ENCODE measurements at regions not wholly inside any gene's neighbourhood (a gene's known extent, or its start where the extent isn't known, plus 50 kb on each side); places are given as distances from the start of the nearest gene placed in this dataset.
"Not testable (repeated sequence)": the region's sequence is repeated elsewhere in the genome, so short reads cannot be mapped to it uniquely, and the experiment has no call there.

DNA sequence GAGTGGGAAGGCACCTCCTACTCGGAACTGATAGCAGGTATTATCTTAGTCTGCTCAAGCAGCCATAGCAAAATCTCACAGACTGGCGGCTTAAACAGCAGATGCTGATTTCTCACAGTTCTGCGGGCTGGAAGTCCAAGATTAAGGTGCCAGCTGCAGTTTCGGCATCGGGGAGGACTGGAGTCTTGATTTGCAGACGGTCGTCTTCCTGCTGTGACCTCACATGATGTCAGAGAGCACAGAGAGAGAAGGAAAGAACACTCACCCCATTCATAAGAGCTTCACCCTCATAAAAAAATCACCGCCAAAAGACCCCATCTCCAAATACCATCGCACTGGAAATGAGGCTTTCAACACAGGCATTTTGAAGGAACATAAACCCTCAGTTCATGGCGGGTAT lies 216.5 kb upstream of the PITRM1 start:
- no peak overlapping the region for H3K27ac Mint-ChIP-seq
- H3K9me3 Mint-ChIP-seq = peaks cover 11 to 18% of the 10 kb centered on the region in 2 donors
- no peak for ATAC-seq
- DNase-seq (ENCODE audit: low spot score in 2 of 2) = no peak
- H3K36me3 Mint-ChIP-seq = peaks cover 9 to 14% of the 10 kb centered on the region in 2 donors

DNA sequence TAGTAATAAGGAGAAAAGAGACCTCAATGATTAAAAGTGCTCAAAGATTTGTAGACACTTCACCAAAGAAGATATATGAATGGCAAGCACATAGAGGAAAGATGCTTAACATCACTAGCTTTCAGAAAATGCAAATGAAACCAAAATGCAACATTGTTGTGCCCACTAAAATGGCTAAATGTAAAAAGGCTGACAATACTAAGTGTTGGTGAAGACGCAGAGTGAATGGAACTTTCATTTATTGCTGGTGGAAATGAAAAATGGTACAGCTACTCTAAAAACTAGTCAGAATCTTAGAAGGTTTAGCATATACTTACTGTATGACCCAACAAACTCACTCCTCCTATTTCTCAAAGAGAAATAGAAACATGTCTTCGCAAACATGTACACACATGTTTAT lies 212.9 kb upstream of the PITRM1 start:
- H3K9me3 Mint-ChIP-seq = peaks cover 11 to 27% of the 10 kb centered on the region in 2 donors
- ATAC-seq = no peak
- DNase-seq (ENCODE audit: low spot score in 2 of 2) = no peak
- H3K36me3 Mint-ChIP-seq = peaks cover 9 to 14% of the 10 kb centered on the region in 2 donors
- H3K27ac Mint-ChIP-seq = no peak overlapping the region

DNA sequence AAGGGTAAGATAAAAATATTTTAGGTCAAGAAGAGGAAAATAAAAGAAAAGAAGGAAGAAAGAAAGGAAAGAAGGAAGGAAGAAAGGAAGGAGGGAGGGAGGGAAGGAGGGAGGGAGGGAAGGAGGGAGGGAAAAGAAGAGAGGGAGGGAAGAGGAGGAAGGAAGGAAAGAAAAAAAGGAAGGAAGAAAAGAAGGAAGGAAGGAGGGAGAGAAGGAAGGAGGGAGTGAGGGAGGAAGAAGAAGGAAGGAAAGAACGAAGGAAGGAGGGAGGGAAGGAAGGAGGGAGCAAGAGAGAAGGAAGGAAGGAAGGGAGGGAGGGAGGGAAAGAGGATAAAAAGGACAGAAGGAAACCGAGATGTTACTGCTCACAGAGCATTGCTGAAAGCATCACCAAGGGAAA lies 209.5 kb upstream of the PITRM1 start:
- peaks cover 9 to 14% of the 10 kb centered on the region in 2 donors for H3K36me3 Mint-ChIP-seq
- DNase-seq (ENCODE audit: low spot score in 2 of 2) (no peak), ATAC-seq (no peak)
- no peak overlapping the region for H3K27ac Mint-ChIP-seq
- peaks cover 17 to 27% of the 10 kb centered on the region in 2 donors for H3K9me3 Mint-ChIP-seq

DNA sequence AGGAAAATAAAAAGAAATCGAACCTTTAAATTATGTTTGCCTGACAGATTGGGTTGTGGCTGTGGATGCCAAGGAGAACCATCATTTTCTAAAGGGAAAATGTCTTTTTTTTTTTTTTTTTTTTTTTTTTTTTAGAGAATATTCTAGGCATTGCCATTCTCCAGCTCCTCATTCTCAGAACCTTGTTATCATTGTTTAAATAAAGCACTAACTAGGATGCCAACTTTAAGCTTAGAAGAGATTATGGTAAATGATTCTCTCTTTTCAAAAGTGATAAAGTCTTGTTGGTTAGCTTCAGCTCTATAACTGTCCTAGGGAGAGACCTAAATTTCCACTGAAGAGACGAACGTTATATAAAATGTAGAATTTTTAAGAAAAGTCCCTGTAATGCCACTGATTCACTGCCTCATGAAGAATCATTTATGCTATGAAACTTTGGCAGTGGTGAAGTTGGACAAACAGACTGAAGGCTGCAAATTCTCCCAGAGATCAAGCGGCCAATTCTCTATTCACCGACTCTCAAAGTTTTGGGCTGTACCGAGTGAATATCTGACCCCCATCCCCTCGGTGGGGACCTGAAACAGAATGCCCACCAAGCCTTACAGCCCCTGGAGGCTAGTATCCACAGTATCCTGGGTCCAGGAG lies 207.9 kb upstream of the PITRM1 start:
- Mint-ChIP-seq H3K9me3 (peaks cover 17 to 22% of the 10 kb centered on the region in 2 donors), H3K27ac (no peak overlapping the region), H3K36me3 (peaks cover 6 to 12% of the 10 kb centered on the region in 2 donors)
- ATAC-seq (no peak), DNase-seq (ENCODE audit: low spot score in 2 of 2) (no peak)

DNA sequence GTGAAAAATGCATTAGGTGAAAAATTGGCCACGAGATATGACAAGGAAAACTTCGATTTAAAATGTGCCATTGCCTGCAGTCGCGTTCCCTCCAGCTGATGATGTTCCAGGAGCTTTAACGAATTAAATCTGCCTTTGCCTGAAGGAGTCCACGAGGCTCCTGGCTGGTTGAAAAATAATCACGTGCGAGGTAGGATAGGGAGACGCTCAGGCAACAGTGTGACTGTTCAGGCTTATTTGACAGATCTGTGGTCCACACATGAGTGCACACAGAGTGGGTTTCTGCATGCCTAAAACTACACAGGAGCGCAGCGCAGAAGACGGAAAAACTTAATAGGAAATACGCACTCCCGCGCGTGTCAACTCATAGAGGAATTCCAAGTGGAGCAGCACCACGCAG lies 204.0 kb upstream of the PITRM1 start:
- Mint-ChIP-seq H3K27ac (no peak overlapping the region), H3K36me3 (no peaks in the 10 kb centered on the region), H3K9me3 (peaks cover 5 to 6% of the 10 kb centered on the region in 2 donors)
- DNase-seq (ENCODE audit: low spot score in 2 of 2) (no peak), ATAC-seq (no peak)

DNA sequence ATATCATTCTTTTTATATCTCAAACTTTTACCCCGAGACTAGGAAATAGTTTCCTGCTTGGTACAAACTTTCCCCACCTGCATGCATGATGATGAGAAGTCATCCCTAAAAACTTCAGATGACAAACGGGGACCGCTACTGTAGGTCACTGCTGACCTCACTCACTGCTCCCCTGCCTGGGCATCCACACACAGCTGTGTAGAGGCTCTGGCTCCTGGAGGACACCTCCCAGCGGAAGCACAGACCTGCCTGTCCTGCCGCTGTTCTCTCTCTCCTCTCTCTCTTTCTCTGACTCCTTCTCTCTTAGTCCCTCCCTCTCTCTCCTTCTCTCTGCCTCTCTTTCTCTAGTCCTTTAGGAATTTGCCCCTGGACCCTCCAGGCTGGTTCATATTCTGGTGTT lies 202.9 kb upstream of the PITRM1 start:
- H3K9me3 Mint-ChIP-seq = peaks cover 0 to 6% of the 10 kb centered on the region in 2 donors
- no peaks in the 10 kb centered on the region for H3K36me3 Mint-ChIP-seq
- DNase-seq (ENCODE audit: low spot score in 2 of 2) (no peak), ATAC-seq (no peak)
- no peak overlapping the region for H3K27ac Mint-ChIP-seq

DNA sequence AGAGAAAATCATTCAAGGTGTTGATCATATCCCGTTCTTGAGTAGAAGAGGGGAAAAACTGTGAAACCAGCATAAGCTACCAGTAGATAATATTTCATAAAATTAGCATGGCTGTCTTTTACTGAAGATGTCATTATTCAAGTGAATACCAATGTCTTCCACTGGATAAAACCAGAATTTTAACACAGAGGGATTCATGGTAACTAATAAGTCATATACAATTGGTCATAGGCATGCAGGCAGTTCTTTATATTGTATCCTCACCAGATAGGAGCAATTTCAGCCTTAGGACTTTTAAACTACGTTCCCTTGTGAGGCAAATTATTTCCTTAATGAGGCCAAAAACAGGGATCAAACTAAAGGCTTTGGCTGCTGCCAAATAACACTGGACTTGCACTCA lies 202.3 kb upstream of the PITRM1 start:
- no peak for ATAC-seq
- Mint-ChIP-seq H3K36me3 (no peaks in the 10 kb centered on the region), H3K9me3 (peaks cover 0 to 6% of the 10 kb centered on the region in 2 donors), H3K27ac (no peak overlapping the region)
- no peak for DNase-seq (ENCODE audit: low spot score in 2 of 2)

DNA sequence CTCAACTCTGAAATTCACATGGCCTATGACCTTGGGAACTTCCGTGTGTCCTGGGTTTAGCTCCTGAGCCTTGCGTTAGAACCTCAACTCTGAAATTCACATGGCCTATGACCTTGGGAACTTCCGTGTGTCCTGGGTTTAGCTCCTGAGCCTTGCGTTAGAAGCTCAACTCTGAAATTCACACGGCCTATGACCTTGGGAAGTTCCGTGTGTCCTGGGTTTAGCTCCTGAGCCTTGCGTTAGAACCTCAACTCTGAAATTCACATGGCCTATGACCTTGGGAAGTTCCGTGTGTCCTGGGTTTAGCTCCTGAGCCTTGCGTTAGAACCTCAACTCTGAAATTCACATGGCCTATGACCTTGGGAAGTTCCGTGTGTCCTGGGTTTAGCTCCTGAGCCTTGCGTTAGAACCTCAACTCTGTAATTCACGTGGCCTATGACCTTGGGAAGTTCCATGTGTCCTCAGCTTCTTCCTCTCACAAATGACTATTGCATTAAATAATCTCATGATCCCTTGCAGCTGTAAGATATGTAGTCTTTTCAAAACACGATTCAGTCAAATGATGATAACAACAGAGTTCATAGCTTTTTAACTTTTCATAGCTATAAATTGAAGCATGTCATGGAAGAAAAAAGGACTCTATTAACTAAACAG lies 200.9 kb upstream of the PITRM1 start:
- ATAC-seq; DNase-seq (ENCODE audit: low spot score in 2 of 2); H3K36me3 Mint-ChIP-seq; H3K9me3 Mint-ChIP-seq; H3K27ac Mint-ChIP-seq: not testable (repeated sequence)

DNA sequence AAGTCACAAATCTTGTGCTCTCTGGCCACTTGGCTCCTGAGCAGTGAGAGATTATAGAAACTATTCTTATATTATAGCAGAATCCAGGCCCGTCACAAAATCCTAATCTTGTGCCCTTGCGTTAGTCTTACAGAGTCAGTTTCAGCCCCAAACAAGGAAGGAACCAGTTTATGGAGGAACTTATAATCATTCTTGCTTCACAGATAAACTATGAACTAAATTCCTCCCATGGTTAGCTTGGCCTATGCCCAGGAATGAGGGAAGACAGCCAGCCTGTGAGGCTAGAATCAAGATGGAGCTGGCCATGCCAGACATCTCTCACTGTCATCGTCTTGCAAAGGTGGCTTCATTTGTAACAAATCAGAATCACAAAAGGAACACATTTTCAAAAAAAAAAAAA lies 199.7 kb upstream of the PITRM1 start:
- no peaks in the 10 kb centered on the region for H3K36me3 Mint-ChIP-seq
- H3K9me3 Mint-ChIP-seq = no peaks in the 10 kb centered on the region
- ATAC-seq (no peak), DNase-seq (ENCODE audit: low spot score in 2 of 2) (no peak)
- H3K27ac Mint-ChIP-seq = no peak overlapping the region

DNA sequence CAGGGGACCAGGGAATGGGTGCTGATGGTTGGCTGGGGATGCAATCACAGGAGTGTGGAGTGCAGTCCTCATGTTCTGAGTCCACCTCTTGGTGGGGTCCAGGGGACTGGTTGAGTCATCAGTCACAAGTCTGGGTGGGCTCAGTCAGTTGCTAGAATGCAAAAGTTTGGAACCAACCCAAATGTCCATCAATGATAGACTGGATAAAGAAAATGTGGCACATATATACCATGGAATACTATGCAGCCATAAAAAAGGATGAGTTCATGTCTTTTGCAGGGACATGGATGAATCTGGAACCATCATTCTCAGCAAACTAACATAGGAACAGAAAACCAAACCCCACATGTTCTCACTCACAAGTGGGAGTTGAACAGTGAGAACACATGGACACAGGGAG lies 199.0 kb upstream of the PITRM1 start:
- not testable (repeated sequence) for H3K9me3 Mint-ChIP-seq; DNase-seq (ENCODE audit: low spot score in 2 of 2); H3K36me3 Mint-ChIP-seq; H3K27ac Mint-ChIP-seq; ATAC-seq

DNA sequence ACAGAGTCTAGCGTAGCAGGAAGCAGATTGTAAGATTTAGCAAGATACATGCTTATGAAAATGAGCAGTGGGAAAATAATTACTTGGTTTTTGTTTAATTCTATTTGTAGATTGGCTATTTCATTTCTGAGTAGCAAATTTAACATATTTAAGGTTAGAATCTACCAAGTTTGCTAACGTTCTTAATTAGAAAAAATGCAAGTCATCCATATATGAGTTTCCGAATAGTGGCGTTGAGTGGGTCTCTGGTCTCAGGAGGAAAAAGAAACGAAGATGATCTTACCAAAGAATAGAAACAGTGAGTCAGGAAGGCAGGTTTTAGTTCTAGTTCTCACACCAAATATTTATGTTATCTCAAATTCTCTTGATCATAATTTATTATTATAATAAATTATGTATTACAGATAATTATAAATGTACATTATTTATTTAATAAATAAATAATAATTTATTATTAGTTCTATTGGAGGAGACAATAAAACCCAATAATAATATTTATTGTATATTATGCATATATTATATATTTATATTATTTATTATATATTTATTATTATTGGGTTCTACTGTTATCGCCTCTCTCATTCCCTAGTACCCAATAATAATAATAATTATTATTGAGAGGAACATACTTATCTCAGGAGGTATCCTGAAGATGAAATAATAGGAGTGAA lies 194.3 kb upstream of the PITRM1 start:
- ATAC-seq (no peak), DNase-seq (ENCODE audit: low spot score in 2 of 2) (no peak)
- no peak overlapping the region for H3K27ac Mint-ChIP-seq

DNA sequence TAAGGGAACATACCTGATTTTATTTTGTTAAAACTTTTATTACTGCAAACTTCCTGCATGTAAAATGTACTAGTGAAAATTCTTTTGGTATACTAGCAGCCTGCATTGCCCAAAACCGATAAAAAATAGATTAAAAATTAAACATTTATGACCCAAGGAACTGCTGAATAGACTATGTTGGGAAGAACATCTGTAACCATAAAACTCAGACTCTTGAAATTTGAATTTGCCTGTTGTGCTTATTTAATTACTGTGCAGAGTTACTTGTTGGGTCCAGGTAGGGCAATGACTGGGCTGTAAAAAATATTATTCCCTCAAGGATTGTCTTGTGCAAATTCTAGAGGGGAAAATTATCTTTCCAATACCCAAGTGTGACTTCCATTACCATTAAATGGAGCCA lies 193.5 kb upstream of the PITRM1 start:
- H3K27ac Mint-ChIP-seq = no peak overlapping the region
- H3K9me3 Mint-ChIP-seq = peaks cover 2 to 10% of the 10 kb centered on the region in 2 donors
- no peak for DNase-seq (ENCODE audit: low spot score in 2 of 2)
- no peak for ATAC-seq
- H3K36me3 Mint-ChIP-seq = peaks cover 3 to 5% of the 10 kb centered on the region in 2 donors

More for the DNA sequence above, 194.3 kb upstream of the PITRM1 start:
- peaks cover 0 to 6% of the 10 kb centered on the region in 2 donors for H3K9me3 Mint-ChIP-seq
- no peaks in the 10 kb centered on the region for H3K36me3 Mint-ChIP-seq

DNA sequence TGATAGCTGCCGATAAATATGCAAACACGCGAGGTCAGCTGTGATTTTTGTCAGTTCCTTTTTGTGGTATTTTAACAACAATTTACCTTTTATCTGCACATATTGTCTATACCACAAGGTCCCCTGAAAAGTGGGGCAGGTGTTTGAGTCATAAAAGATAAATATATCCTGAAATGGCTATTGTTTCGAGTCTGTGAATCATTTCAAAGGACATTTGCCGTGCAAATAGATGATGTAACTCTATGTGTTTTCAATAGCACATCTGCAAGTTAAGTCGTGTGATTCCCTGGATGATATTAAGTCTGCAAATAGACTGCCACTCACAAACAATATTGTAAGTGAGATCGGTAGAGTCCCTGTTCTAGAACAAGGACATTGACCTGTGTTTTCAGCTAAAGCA lies 193.0 kb upstream of the PITRM1 start:
- Mint-ChIP-seq H3K9me3 (peaks cover 4 to 14% of the 10 kb centered on the region in 2 donors), H3K27ac (no peak overlapping the region), H3K36me3 (peaks cover 5 to 9% of the 10 kb centered on the region in 2 donors)
- ATAC-seq (no peak), DNase-seq (ENCODE audit: low spot score in 2 of 2) (no peak)

DNA sequence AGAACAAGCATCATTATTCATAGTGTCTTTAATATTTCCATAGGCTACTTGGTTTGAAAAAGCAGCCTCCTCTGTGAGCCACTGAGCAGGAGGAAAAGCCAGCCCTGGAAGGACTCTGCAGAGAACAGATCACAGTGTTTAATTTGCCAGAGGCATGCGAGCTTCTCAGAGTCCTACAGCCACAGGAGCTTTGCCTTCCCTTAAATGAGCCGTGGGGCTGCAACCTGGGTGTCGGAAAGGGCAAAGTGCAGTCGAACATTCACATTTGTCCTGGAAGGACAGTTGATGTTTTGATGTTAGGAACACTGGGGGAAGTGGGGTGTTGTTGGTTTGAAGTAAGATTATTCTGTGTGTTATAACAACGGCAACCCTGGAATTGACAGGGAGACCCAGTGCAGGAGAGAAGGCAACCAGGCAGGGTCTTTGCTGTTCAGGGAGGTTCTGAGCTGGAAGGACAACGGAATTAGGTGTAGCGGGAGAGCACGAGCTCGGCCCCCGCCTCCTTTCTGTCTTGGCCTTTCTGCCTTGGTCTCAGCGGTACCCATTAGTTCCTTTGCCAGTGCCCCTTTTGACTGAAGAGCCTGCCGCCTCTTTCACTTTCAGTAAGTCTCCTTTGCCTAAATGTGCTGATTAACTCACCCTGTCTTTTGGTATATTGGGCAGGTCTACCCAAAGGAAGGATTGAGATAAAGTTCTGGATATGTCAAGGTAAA lies 192.3 kb upstream of the PITRM1 start:
- Mint-ChIP-seq H3K36me3 (peaks cover 5 to 10% of the 10 kb centered on the region in 2 donors), H3K9me3 (peaks cover 4 to 15% of the 10 kb centered on the region in 2 donors), H3K27ac (no peak overlapping the region)
- DNase-seq (ENCODE audit: low spot score in 2 of 2) (no peak), ATAC-seq (no peak)

DNA sequence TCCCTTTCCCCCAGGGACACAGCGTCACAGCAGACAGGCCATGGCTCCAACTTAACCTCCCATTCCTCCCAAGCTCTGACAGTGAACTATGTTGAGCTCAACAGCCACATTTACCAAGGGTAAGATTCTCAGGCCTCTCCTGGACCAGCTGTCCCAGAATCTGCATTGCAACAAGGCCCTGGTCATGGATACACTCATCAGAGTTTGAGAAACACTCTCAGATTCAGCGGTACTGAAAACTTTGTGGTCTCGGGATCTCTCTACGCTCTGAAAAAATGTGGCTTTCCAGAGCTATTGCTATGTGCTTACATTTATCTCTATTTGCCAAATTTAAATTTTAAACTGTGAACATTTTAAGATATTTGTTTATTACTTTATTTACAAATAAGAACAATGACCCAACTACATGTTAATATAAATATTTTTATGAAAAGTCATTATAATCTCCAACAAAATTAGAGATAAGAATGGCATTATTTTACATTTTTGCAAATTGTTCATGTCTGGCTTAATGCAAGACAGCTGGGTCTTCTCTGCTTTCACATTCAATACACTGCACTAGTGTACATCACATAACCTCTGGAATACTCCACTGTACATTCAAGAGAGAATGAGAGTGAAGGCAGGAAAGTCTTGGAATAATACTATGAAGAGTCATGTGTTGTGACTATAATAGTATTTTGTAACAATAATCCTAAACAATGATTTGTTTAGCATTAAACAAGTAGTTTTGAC lies 190.9 kb upstream of the PITRM1 start:
- Mint-ChIP-seq H3K36me3 (peaks cover 10 to 14% of the 10 kb centered on the region in 2 donors), H3K9me3 (peaks cover 11 to 20% of the 10 kb centered on the region in 2 donors), H3K27ac (no peak overlapping the region)
- DNase-seq (ENCODE audit: low spot score in 2 of 2) (no peak), ATAC-seq (no peak)

DNA sequence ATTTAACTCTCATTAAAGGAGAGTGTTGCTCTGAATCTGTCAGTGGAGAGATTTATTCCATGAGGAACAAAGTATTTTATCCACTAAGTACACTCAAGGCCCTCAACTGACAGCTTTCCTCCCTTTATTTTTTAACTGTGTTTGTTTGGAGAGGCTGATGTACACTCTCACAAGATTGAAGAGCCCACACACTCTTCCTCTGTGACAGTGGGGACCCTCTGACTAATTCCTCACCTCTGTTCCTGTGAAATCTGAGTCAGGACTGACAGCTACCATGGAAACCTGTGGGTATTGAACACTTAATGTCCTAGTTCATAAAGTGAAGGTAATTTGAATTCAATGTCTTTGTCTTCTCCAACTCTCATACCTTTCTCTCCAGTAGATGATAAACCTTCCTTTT lies 189.8 kb upstream of the PITRM1 start:
- H3K9me3 Mint-ChIP-seq = peaks cover 15 to 24% of the 10 kb centered on the region in 2 donors
- H3K27ac Mint-ChIP-seq = no peak overlapping the region
- no peak for DNase-seq (ENCODE audit: low spot score in 2 of 2)
- ATAC-seq = peak in 1 of 2 donors; percentile 34
- peaks cover 10 to 20% of the 10 kb centered on the region in 2 donors for H3K36me3 Mint-ChIP-seq
